Hepatocyte (in vitro differentiated cells): ENCODE measurements at regions not wholly inside any gene's neighbourhood (a gene's known extent, or its start where the extent isn't known, plus 50 kb on each side); places are given as distances from the start of the nearest gene placed in this dataset.
"Not testable (repeated sequence)": the region's sequence is repeated elsewhere in the genome, so short reads cannot be mapped to it uniquely, and the experiment has no call there.

Source experiments
- DNase-seq: peaks from one replicate; pipeline ENCODE4 v3.0.0-alpha.2; 2016; ENCODE audit warnings: low spot score
- H2AFZ ChIP-seq: fragments of 200-600 bp; sonication (generic); 2 replicates; pipeline ENCODE4 v1.6.0; 2016; ENCODE audit warnings: antibody characterized with exemption, mild to moderate bottlenecking
- H3K27ac ChIP-seq: fragments of 200-600 bp; sonication (generic); 2 replicates; pipeline ENCODE4 v1.5.1; 2016; ENCODE audit warnings: mild to moderate bottlenecking
- H3K27me3 ChIP-seq: fragments of 200-600 bp; sonication (generic); 2 replicates; pipeline ENCODE4 v1.6.1; 2016
- H3K36me3 ChIP-seq: fragments of 200-600 bp; sonication (generic); replicated peaks from 2 replicates; pipeline ENCODE4 v1.5.1; 2016; ENCODE audit warnings: low read depth; ENCODE audit not compliant: insufficient read depth
- H3K4me1 ChIP-seq: fragments of 200-600 bp; sonication (generic); 2 replicates; pipeline ENCODE4 v1.5.1; 2016; ENCODE audit warnings: mild to moderate bottlenecking, moderate library complexity; ENCODE audit not compliant: insufficient read depth
- H3K4me2 ChIP-seq: fragments of 200-600 bp; sonication (generic); 2 replicates; pipeline ENCODE4 v1.6.0; 2016
- H3K4me3 ChIP-seq: fragments of 200-600 bp; sonication (generic); 2 replicates; pipeline ENCODE4 v1.5.1; 2016; ENCODE audit warnings: mild to moderate bottlenecking
- H3K79me2 ChIP-seq: fragments of 200-600 bp; sonication (generic); 2 replicates; pipeline ENCODE4 v1.6.0; 2017; ENCODE audit warnings: mild to moderate bottlenecking
- H3K9me2 ChIP-seq: fragments of 200-600 bp; sonication (generic); replicated peaks from 2 replicates; pipeline ENCODE4 v1.6.0; 2017; ENCODE audit warnings: mild to moderate bottlenecking; ENCODE audit not compliant: insufficient read depth
- H3K9me3 ChIP-seq: fragments of 200-600 bp; sonication (generic); 2 replicates; pipeline ENCODE4 v1.5.1; 2016; ENCODE audit warnings: low read depth, mild to moderate bottlenecking
- H4K20me1 ChIP-seq: fragments of 200-600 bp; sonication (generic); 2 replicates; pipeline ENCODE4 v1.6.0; 2016; ENCODE audit warnings: mild to moderate bottlenecking; ENCODE audit not compliant: insufficient read depth, poor library complexity, severe bottlenecking
- EZH2 ChIP-seq: fragments of 200-600 bp; sonication (generic); IDR thresholded peaks from 2 replicates; pipeline ENCODE4 v1.6.1; 2016; ENCODE audit warnings: antibody characterized with exemption, mild to moderate bottlenecking, borderline replicate concordance
- EZH2phosphoT487 ChIP-seq: fragments of 200-600 bp; sonication (generic); IDR thresholded peaks from one replicate; pipeline ENCODE4 v1.6.1; 2018; ENCODE audit warnings: antibody characterized with exemption, mild to moderate bottlenecking, low read depth, moderate library complexity; ENCODE audit not compliant: unreplicated experiment, severe bottlenecking
- WGBS: methylation state at CpG from one replicate; pipeline ENCODE4 v1.1.6; 2016; ENCODE audit warnings: low lambda C conversion rate; ENCODE audit errors: missing lambda C conversion rate; 5-methylcytosine and 5-hydroxymethylcytosine counted together
- TF ChIP-seq, protein P1 (sequence below): fragments of 200-600 bp; sonication (generic); IDR thresholded peaks from 2 replicates; pipeline ENCODE4 v1.5.1; 2016; ENCODE audit warnings: antibody characterized with exemption, mild to moderate bottlenecking; ENCODE audit not compliant: poor library complexity

DNA sequence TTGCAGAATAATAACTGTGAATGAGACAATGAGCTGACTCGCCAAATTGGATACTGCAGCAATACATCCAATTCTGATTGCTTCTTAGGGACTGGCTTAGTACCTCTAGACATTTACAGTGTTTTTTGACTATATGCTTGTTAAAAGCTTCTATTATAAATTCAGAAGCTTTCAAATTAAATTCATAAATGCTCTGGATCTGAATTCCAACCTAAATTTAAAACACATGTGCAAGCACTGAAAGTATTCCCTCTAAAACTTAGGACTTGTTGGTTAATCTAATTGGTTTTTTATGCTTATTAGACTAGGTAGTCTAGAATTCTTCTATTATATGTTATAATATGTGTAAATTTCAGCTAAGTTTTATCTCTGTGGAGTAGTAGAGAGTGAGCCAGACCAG is 306.9 kb downstream of the CPS1 start:
- H3K4me2 ChIP-seq = no peak overlapping the region
- H4K20me1 ChIP-seq = no peaks in the 10 kb centered on the region
- no peak overlapping the region for H3K27ac ChIP-seq
- no peak overlapping the region for H3K4me3 ChIP-seq
- TF ChIP-seq, protein P1, sequence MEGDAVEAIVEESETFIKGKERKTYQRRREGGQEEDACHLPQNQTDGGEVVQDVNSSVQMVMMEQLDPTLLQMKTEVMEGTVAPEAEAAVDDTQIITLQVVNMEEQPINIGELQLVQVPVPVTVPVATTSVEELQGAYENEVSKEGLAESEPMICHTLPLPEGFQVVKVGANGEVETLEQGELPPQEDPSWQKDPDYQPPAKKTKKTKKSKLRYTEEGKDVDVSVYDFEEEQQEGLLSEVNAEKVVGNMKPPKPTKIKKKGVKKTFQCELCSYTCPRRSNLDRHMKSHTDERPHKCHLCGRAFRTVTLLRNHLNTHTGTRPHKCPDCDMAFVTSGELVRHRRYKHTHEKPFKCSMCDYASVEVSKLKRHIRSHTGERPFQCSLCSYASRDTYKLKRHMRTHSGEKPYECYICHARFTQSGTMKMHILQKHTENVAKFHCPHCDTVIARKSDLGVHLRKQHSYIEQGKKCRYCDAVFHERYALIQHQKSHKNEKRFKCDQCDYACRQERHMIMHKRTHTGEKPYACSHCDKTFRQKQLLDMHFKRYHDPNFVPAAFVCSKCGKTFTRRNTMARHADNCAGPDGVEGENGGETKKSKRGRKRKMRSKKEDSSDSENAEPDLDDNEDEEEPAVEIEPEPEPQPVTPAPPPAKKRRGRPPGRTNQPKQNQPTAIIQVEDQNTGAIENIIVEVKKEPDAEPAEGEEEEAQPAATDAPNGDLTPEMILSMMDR = no peak
- TF ChIP-seq EZH2phosphoT487 = no peak
- no peak for TF ChIP-seq EZH2
- no peaks in the 10 kb centered on the region for H3K4me1 ChIP-seq
- no peaks in the 10 kb centered on the region for H3K9me3 ChIP-seq
- H2AFZ ChIP-seq = no peak overlapping the region
- 89% methylated on average over 1 of the region's 1 CpG for WGBS
- no peaks in the 10 kb centered on the region for H3K9me2 ChIP-seq
- no peak for DNase-seq
- no peaks in the 10 kb centered on the region for H3K79me2 ChIP-seq
- no peaks in the 10 kb centered on the region for H3K27me3 ChIP-seq
- H3K36me3 ChIP-seq = no peaks in the 10 kb centered on the region

DNA sequence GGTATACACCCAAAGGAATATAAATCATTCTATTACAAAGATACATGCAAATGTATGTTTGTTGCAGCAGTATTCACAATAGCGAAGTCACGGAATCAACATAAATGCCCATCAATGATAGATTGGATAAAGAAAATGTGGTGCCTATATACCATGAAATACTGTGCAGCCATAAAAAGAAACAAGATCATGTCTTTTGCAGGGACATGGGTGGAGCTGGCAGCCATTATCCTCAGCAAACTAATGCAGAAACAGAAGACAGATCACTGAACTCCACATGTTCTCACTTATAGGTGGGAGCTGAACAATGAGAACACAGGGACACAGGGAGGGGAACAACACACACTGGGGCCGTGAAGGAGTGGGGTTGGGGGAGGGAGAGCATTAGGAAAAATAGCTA is 315.2 kb downstream of the CPS1 start:
- H3K9me2 ChIP-seq, H3K36me3 ChIP-seq, DNase-seq, H3K9me3 ChIP-seq, H3K27me3 ChIP-seq, H2AFZ ChIP-seq, H3K4me2 ChIP-seq, H3K27ac ChIP-seq, H4K20me1 ChIP-seq, H3K79me2 ChIP-seq, H3K4me3 ChIP-seq, H3K4me1 ChIP-seq: not testable (repeated sequence)
- WGBS = 93% methylated on average over 3 of the region's 3 CpGs

DNA sequence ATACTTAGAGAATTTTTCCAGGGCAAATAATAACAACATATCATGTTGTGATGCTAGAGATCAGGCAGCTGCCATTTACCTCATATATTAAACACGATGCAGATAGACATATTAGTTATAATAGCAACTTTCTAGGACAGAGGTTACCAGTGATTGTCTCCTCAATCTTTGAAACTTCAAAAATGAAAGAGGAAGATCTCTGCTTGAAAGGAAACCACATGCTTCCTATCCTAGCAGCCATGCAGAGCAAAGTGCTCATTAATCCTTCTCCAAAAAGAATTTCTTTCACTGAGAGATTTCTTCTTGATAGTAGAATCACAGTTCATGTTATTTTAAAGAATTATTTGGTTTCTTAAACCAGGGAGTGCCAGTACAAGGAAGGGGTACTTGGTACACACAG is 317.2 kb downstream of the CPS1 start:
- Histone ChIP-seq H3K4me2 (no peak overlapping the region), H3K4me3 (no peak overlapping the region), H3K79me2 (no peaks in the 10 kb centered on the region), H3K4me1 (no peaks in the 10 kb centered on the region), H4K20me1 (no peaks in the 10 kb centered on the region), H3K9me3 (no peaks in the 10 kb centered on the region), H3K36me3 (no peaks in the 10 kb centered on the region), H3K27me3 (no peaks in the 10 kb centered on the region), H3K9me2 (no peaks in the 10 kb centered on the region), H2AFZ (no peak overlapping the region), H3K27ac (no peak overlapping the region)
- no peak for DNase-seq
- TF ChIP-seq EZH2phosphoT487 = no peak
- TF ChIP-seq, protein P1 = no peak
- TF ChIP-seq EZH2 = no peak
- WGBS = 96% methylated on average over 1 of the region's 1 CpG

DNA sequence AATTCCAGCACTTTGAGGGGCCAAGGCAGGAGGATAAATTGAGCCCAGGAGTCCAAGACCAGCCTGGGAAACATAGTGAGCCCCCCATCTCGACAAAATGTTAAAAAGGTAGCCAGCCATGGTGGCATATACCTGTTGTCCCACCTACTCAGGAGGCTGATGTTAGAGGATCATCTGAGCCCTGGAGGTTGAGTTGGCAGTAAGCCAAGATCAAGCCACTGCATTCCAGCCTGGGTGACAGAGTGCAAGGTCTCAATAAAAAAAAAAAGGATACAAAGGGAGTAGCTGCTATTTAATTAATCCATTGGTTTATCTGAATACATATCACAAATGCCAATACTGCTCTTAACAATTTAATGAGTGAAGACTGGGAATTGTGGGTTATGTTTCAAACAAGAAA is 327.8 kb downstream of the CPS1 start:
- Histone ChIP-seq H3K27ac (no peak overlapping the region), H3K79me2 (no peaks in the 10 kb centered on the region), H3K9me3 (no peaks in the 10 kb centered on the region), H3K27me3 (no peaks in the 10 kb centered on the region), H2AFZ (no peak overlapping the region), H3K4me1 (no peaks in the 10 kb centered on the region), H3K4me3 (no peak overlapping the region), H3K9me2 (no peaks in the 10 kb centered on the region), H4K20me1 (no peaks in the 10 kb centered on the region), H3K36me3 (no peaks in the 10 kb centered on the region), H3K4me2 (no peak overlapping the region)
- DNase-seq = no peak
- TF ChIP-seq EZH2 (no peak), EZH2phosphoT487 (no peak)
- TF ChIP-seq, protein P1 = no peak
- 73% methylated on average over 1 of the region's 1 CpG for WGBS
